GM23248 (cell line): ENCODE measurements at regions not wholly inside any gene's neighbourhood (a gene's known extent, or its start where the extent isn't known, plus 50 kb on each side); places are given as distances from the start of the nearest gene placed in this dataset.
"Not testable (repeated sequence)": the region's sequence is repeated elsewhere in the genome, so short reads cannot be mapped to it uniquely, and the experiment has no call there.

Experiments
- EZH2 ChIP-seq: fragments of 200-600 bp; sonication (generic); IDR thresholded peaks from 2 replicates; pipeline ENCODE4 v1.6.1; 2018; ENCODE audit warnings: antibody characterized with exemption, mild to moderate bottlenecking; ENCODE audit not compliant: insufficient read depth, poor library complexity, severe bottlenecking
- EZH2phosphoT487 ChIP-seq: fragments of 200-600 bp; sonication (generic); IDR thresholded peaks from 2 replicates; pipeline ENCODE4 v1.6.1; 2018; ENCODE audit warnings: antibody characterized with exemption, moderate library complexity, mild to moderate bottlenecking, low read depth; ENCODE audit not compliant: insufficient read depth

DNA sequence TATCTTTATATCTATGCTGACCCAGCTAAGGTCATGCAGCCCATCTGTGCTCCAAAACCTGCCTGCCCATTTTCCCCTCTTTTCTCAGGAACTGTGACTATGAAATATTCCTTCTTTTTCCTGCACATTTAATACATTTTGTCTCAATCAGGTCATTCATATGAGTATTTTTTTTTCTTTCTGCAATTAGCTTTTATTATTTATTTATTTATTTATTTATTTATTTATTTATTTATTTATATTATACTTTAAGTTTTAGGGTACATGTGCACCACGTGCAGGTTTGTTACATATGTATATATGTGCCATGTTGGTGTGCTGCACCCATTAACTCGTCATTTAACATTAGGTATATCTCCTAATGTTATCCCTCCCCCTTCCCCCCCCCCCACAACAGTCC, 421.7 kb upstream of the PODXL start:
- TF ChIP-seq EZH2phosphoT487, EZH2: not testable (repeated sequence)
